ENCODE measurements at regions not wholly inside any gene's neighbourhood (a gene's known extent, or its start where the extent isn't known, plus 50 kb on each side); places are given as distances from the start of the nearest gene placed in this dataset.

- DNase-seq = no peak
Observed at GRCh38 chr5:165913059-165913458, 2378.4 kb upstream of the WWC1 start.

GRCh38 chr5:165914456-165914855 is 2377.0 kb upstream of the WWC1 start:
- no peak for DNase-seq

GRCh38 chr5:165919196-165919595 is 2372.2 kb upstream of the WWC1 start:
- DNase-seq = no peak

- DNase-seq = no peak
Observed at GRCh38 chr5:165920655-165921054, 2370.8 kb upstream of the WWC1 start.

DNA sequence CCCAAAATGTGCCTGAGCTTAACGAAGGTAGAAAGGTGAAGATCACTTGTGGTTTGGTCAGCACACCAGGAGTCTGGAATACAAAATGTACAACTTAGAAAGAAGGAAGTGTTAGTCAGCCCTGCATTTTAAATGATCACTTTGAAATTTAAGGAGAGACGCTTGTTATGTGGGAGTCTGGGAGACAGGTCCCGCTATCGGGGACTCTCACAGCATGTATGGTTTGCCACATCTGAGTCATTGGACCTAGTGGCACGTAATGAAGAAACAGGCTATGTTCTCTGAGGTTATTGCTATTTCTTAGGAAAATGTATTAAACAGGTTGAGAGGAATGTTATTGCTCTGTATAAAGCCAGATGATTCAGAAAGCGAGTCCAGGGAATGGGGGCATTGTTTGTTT is 2362.5 kb upstream of the WWC1 start:
- no peak for DNase-seq

DNA sequence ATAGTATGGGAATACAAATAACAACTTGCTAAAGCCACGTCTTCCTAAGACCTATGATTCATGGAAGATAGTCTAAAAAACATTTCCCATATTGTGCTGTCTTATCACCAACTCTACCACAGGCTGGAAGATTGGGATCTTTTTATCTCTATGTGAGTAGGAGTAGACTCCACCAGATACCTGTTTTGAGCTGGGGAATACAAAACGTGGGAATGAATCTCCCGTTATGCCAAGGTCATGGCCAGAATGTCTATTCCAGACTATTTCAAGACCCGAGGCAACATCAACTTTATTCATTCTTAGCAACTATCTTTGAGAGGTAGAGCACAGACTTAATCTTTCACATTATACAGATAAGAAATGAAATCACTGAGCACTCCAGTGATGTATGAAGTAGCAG is 2350.9 kb upstream of the WWC1 start:
- no peak for DNase-seq

DNA sequence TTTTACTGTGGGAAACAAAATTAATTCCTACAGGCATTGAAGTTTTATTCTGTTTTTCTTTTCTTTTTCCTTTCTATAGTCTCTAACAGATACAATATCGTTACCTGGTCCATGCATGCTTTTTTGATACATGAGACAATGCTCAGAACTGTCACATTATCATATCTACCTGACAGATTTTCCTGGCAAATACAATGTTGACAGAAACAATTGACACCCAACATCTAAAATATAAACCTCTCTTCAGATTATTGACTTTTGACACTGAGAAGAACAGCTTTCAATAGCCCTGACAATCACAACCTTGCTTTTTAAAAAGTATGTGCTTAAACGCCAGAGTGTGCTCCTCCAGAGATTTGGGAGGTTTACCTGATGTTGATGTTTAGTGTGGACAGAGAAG is 2334.6 kb upstream of the WWC1 start:
- DNase-seq = no peak

DNA sequence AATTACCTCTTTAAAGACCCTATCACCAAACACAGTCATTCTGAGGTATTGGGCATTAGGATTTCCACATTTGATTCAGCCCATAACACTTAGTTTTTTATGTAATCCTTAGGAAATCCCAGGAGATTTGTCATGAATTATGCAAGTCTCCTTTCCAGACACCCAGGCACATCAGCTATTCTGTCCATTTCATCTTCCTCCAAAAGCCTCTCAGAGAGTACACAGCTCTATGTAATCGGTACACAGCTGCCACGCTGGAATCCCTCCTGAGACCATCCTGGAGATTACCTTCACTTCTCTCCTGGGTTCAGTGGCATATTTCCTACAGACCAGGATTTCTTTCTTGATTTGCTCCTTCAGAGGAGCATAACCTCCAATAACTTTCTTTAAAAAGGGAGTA is 2309.8 kb upstream of the WWC1 start:
- DNase-seq = no peak

DNA sequence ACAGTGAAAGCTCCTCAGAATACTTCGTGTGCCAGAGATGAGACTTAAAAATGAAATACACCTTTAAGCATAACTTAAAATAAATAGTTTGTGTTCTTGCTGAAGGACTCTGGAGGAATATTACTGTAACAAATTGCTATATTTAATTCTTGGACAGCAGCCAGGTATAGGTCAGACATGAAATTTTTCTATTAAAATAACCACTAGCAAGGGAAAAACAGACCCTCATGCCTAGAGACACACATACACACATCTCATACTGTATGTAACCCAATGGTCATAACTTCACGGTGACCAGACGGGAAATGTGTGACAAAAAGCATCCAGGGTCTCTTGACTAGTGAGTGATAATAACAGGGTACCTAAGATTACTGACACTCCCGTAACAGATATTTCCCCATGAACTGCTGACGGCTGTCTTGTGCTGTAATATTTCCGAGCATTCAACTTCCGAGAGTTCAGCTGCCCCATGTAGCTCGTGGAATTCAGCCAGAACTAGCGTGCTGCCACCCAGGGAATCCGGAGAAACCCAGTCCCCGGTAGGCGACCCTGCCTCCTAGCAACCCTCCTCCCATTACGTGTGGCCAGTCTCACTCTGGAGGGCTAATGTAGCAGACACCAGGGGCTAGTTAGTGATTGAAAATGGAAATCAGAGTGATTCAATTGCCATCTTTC is 2295.1 kb upstream of the WWC1 start:
- DNase-seq = no peak

DNA sequence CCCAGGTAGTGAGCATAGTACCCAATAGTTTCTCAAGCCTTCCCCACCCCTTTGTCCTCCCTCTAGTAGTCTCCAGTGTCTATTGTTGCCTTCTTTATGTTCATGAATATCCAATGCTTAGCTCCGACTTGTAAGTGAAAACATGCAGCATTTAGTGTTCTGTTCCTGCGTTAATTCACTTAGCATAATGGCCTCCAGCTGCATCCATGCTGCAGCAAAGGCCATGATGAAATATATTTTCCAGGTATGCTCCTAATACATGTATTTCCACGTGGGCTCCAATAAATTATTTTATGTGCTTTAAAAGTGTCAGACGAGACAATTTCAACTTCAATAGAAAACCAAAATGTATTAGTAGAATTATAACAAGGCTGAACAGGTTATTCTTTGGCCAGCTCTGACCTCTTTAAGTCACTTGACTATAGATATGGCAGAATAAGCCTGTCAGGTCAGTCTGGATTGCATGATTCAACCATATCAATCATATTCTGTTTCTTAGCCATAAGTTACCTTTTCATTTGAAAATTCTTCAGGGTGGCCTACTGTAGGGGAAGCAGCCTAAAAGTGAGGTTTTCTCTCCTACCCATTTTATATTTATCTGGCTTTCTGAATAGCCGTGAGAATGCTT is 2291.6 kb upstream of the WWC1 start:
- DNase-seq = no peak

DNA sequence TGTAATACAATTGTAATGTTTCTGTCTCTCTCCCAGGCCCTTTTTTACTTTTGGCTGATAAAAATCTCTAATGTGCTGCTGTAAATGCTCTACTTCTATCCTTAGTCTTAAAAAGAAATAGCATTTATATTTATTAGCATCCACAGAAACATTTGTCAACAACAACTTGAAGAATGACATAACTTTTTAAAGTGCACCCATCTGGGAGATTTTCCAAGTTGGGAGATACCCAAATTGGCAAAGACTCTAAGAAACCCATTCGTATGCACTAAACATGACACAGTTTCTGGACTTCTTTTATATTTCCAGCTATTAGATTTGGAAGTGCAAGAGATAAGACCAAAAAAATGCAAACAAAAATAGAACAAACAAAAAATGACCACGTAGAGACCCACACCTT is 2287.4 kb upstream of the WWC1 start:
- DNase-seq = no peak

GRCh38 chr5:166013415-166013814 is 2278.0 kb upstream of the WWC1 start:
- DNase-seq = no peak

- DNase-seq = no peak
Observed at GRCh38 chr5:166014256-166014655, 2277.2 kb upstream of the WWC1 start.

- DNase-seq = no peak
Observed at GRCh38 chr5:166018716-166019115, 2272.7 kb upstream of the WWC1 start.

GRCh38 chr5:166022065-166022464 is 2269.4 kb upstream of the WWC1 start:
- no peak for DNase-seq

DNA sequence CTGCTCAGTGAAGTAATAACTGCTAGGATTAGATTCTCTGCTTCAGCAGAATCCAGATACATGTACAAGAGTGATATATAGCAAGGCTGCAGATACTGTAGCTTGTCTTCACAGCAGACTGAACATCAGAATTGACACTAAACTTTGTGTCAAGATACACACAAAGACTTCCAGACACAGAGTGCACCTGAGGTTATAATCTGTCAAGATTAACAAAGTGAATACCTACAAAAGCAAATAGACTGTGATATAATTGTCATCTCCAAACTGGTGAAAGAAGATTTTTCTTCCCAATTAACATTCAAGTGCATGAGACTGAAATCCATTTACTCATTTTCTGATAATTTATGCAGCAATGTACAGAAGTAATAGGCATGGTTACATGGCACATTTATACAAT is 2266.5 kb upstream of the WWC1 start:
- DNase-seq = no peak

GRCh38 chr5:166027582-166027981 is 2263.9 kb upstream of the WWC1 start:
- no peak for DNase-seq

- DNase-seq = no peak
Observed at GRCh38 chr5:166031926-166032325, 2259.5 kb upstream of the WWC1 start.

- DNase-seq = no peak
Observed at GRCh38 chr5:166032601-166033000, 2258.8 kb upstream of the WWC1 start.

DNA sequence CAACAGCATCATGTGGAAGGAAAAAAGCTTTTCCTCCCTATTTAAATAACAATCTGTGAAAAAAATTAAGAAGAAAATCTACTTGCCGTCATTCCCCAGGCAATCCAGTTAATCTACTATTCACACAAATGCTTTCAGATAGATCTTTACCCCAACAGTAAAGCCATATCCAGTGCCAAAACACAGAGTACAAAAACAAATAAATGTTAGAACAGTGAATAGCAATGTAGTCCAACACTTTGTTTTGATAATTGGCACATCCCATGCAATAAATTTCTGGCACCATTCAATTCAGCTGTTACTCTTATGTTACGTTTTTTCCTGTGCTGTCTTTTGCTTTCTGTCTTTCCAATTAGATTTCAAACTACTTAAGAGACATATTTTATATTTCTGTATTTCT is 2245.5 kb upstream of the WWC1 start:
- no peak for DNase-seq

DNA sequence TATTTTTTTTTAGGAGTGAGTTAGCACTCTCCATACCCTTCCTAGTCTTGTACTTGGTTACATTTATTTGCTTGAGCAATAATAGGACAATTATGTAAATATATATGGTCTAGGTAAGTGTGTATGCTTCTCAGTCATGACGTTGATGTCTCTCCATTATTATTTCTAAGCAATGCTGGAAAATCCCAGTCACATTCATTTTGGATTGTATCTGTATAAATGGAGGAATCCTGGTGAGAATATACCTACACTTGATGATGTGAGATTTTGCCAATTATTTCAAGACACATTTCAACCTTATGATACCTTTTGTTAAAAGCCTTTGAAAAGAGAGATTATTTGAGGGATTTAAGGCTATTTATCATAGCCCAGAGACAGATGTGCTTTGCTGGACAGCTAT is 2244.5 kb upstream of the WWC1 start:
- no peak for DNase-seq

DNA sequence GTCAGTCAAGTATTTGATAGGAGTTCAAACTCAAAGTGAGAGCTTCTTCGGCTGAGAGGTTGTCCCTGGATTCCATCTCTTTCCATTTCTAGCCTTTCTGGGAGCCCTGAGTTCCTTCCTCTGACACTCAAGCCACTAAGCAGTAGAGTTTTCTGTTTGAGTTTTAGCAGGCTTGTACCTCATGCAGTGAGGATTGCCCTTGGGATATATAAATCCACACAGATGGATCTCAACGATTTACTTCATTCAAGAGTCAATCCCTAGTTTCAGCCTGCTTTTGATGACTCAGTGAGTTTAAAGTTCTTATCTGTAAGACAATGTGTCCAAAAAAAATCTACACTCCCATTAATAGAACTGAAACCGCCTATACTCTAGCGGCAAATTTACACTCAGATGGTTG is 2240.9 kb upstream of the WWC1 start:
- no peak for DNase-seq

DNA sequence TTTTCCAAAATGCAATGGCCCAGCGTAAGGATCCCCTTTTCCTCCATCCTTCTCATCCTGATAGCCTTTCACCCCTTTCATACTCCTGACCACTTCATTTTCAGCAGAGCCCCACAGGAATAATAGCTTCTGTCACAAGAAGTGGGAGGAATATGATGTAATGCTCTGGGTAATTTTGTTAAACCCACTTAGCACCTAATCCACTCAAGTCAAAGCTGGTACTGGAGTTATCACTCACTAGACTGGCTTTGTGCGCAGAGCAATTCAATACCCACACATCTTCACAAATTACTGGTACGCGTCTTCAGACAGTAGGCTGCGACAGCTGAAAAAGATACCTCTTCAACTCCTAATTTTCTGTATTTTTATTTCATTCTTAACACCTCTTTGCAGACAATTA is 2232.8 kb upstream of the WWC1 start:
- no peak for DNase-seq

GRCh38 chr5:166062094-166062493 is 2229.4 kb upstream of the WWC1 start:
- DNase-seq = no peak

GRCh38 chr5:166062719-166063118 is 2228.7 kb upstream of the WWC1 start:
- no peak for DNase-seq

All from activated gamma-delta T cell treated with Interleukin-2 at 50 U/mL for 16 hours (primary cell).